Activated CD8-positive, alpha-beta memory T cell treated with anti-CD3 and anti-CD28 coated beads, Interleukin-2, amount 50 U/mL, for 48 hours (primary cell): ENCODE measurements at regions not wholly inside any gene's neighbourhood (a gene's known extent, or its start where the extent isn't known, plus 50 kb on each side); places are given as distances from the start of the nearest gene placed in this dataset.
"Not testable (repeated sequence)": the region's sequence is repeated elsewhere in the genome, so short reads cannot be mapped to it uniquely, and the experiment has no call there.

Source experiments
- DNase-seq: peaks from one replicate; pipeline ENCODE4 v3.0.0-alpha.2; 2020

DNA sequence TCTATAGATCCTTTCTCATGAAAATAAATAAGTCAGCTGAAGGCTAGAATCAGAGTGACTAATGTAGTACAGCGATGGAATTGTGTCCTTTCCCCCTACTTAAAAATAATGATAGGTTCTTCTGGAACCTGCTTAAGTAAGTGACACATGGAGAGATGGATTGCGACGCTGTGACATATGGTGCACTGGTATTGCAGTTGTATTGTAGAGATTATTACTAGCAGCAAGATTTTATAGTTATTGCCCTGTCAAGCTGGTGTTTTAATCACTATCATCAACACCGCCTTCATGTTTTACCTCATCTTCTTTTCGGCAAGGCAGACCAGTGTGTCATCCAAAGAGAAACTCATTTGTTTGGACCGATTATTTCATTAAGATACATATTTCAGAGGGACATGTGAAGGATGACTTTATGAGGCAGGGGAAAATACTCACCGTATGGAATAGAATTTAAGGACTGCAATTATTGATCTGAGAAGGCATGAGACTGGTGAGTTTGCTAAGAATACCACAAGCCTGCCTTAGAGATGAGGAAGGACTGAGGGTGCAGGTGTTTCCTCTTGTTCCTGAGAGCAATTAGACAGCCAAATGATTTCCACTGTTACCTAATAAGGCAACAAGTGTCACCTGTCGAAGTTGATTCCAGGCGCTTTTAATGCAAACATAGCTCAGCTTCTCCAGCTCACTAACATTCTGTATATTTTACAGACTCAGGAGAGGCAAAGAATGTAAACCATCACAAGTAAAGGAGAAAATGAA, 1855.5 kb downstream of the MAT2B start:
- DNase-seq, result no peak

DNA sequence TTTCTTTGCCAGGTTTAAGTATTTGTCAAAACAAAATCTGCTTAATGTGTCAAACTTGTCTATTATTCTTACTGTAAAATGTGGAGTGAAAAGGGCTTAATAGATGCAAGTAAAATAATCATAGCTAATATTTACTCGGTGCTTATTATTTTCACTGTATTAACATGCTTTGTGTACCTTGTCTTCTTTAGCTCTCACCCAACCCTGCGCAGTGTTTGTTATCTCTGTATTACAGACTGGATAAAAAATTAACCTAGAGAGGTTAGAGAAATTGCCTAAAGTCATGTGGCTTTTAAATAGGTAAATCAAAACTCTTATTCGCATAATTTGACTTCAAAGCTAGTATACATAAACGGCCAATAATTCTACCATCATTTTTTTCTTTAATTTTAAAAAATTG, 1864.8 kb downstream of the MAT2B start:
- DNase-seq, result no peak

DNA sequence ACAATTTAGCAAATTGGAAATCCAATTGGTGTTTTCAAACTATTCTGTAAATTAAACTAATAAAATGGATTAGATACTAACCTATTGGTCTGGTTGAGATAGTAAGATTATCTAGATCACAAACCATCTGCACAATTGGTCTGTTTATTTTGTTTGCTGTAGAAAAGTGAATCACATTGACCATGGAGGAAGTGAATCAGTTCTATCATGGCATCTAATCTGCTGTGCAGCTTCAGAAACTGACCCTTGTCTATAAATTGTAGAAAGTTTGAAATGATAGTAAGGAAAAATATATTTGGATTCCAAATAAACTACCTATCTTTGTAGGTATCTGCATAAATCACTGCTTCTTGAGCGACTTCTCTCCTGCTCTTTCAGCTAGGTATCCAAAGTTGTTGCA, 1865.4 kb downstream of the MAT2B start:
- no peak for DNase-seq

DNA sequence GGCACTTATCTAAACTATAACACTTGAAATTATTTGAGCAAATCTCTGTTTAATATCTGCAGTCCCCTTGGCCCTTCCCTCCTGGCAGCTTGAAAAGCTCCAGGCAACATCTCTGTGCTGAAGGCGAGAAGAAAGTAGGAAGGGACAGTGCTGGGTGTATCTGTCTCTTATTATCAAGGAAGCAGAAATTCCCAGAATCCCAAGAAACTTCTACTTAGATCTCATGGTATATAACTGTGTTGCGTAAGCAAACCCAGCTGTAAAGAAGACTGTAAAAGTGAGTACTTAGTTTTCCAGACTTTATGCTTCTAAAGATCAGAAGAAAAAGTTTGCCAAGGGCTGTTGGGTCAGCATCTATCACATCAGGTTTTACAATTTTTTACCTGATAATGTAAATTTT, 1869.8 kb downstream of the MAT2B start:
- DNase-seq, result no peak

DNA sequence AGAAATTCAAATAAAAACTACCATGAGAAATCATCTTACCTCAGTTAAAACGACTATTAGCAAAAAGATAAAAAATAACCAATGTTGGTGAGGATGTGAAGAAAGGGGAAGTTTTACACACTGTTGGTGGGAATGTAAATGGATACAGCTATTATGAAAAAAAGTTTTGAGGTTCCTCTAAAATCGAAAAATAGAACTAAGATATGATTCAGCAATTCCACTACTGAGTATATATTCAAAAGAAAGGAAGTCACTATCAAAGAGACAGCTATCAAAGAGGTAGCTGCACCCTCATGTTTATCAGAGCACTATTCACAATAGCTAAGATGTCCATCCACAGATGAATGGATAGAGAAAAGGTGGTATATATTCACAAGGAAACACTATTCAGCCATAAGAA, 1888.4 kb downstream of the MAT2B start:
- no peak for DNase-seq

DNA sequence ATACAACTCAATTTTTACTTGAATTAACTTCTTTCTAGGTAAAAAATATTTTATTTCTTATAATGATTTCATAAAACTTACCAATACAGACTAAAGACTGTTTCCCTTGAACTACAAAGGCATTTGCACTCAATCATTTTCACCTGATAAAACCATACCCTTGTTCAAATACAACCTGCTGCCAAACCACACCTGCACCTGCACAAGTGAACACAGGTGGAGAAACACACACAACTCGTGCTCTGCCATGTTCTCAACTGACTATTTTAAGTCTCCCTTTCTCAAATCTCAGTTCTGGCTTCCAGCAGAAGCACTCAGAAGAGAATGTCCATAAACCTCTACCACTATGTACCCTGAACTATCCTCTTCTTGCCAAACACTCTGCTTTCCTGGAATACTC, 1892.1 kb downstream of the MAT2B start:
- DNase-seq, result no peak

DNA sequence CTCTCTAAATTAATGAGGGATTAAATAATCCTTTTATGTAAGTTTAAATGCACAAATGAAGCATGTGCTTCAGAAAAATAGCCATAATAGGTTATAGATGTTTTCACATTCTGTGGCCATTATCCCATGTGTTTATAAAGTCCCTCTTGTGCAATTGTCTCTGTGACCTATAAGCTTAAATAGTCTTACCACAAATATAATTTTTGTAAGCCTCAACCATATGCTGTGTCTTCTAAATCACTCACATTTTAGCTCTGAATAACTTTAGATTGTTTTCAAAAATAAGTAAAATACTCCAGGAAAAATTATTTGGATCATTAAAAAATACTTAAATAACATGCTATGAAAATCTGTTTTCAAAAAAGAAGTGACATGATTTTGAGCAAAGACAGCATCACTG, 1894.7 kb downstream of the MAT2B start:
- DNase-seq, result no peak

DNA sequence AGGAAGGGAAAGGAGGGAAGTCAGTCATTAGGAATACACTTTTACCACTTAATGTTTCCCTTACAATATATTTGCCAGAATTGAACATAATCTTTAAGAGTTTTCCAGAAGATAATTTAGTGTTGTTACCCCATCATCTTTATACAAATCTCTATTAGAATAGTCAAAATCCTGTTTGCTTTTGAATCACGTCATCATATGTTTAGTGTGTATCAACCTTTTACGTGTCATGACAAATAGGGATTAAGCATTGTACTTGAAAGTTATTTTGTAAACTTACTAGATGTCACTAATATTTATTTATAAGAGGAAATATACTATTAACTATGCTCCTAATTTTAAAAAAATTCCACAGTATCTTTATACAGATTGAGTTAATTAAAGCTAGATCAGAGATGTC, 1899.5 kb downstream of the MAT2B start:
- no peak for DNase-seq

DNA sequence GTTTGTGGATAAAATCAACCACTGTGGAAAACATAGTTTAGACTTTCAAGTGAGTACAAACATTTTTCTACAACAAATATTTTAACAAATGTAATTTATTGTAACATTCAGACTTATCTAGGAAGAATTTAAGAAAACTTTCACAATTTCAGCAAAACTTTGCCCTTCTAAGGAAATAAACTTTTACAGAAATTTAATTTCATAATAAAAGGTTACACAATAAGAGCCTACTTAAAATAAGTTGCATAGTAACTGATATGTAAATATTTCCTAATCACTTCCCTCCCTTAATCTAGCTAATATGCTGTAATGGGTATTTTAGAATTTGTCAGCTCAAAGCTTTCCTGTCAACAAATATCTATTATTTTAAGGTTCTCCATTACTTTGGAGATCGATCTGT, 1899.9 kb downstream of the MAT2B start:
- DNase-seq, result no peak

DNA sequence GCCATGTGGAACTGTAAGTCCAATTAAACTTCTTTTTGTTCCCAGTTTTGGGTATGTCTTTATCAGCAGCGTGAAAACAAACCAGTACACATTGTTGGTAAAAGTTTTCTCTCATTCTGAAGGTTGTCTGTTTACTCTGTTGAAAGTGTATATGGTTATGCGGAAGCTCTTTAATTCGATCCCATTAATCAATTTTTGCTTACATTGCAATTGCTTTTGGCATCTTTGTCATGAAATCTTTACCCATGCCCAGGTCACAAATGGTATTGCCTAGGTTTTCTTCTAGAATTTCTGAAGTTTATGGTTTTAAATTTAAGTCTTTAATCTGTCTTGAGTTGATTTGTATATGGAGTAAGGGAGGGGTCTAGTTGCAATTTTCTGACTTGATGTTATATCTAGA, 1901.9 kb downstream of the MAT2B start:
- DNase-seq, result no peak

DNA sequence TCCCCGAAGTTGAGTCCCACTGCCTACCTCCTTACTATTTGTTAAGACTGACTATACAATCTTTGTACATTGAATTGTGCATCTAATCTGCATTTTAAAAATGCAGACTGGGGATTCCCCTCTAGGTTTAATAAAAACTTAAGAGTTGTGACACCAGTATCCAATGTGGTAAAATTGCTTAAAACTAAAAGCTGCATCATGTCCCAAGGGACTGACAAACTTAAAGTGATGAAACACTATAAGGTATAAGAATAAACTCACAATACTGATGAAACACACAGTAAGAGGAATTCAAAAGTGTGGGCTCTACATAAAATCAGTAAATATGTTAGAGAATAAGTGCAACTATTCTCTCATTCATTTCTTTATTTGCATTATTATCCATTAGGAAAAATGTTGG, 1905.1 kb downstream of the MAT2B start:
- DNase-seq, result no peak

DNA sequence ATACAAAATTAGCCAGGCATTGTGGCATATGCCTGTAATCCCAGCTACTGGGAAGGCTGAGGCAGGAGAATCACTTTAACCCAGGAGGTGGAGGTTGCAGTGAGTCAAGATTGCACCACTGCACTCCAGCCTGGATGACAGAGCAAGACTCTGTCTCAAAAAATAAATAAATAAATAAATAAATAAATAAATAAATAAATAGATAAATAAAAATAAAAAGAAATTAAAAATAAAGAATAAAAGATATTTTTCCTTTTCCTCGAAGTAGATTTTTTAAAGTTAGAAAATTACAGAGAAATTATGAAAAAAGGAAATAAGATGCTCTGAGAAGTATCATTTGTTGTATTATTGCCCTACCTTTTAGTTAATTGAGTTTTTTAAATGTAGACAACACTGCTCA, 1906.1 kb downstream of the MAT2B start:
- not testable (repeated sequence) for DNase-seq

DNA sequence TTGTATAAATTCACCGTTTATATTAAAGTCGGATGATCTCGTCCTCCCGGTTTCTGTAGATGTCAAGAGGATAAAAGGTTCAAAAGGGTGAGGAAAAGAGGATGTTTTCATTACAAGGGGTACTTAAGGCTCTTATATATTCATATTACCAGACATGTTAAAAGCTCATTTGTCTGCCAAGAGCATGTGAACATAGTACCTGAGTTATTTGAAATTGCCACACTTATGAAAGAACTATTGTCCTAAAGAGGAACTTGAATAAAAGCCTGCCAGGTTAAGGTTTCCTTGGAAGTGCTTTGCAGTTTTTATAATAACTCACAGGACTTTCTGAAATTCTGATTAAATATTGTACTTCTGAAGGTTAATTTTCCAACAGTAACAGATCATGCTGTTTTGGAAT, 1915.1 kb downstream of the MAT2B start:
- DNase-seq, result no peak

DNA sequence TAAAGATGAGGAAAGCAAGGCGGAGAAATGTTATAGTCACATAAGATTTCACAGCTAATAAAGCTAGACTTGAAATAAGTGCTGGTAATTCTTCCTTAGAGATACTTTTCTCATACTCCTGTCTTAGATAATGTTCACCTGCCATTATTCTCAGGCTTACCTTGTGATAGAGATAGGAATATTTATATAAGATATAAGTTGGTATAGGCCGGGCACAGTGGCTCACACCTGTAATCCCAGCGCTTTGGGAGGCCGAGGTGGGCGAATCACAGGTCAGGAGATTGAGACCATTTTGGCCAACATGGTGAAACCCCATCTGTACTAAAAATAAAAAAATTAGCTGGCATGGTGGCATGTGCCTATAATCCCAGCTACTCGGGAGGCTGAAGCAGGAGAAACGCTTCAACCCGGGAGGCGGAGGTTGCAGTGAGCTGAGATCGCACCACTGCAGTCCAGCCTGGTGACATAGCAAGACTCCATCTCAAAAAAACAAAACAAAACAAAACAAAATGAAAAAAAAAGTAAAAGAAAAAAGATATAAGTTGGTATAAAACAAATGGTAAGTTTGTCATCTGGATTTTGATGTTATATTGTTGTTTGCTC, 1918.4 kb downstream of the MAT2B start:
- DNase-seq, result no peak

DNA sequence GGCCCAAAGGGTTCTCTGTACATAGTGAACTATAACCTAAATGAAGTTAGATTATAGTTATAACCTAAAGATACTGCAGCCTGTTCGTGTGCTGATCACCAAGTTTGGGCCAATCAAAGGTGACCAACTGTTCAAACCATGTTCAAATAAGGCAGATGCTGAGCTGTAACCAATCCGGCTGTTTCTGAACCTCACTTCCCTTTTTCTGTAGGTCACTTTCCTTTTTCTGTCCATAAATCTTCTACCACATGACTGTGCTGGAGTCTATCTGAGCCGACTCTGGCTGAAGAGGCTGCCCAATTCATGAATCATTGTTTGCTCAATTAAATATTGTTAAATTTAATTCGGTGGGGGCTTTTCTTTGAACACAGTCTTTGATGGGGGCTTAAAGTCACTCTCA, 1920.2 kb downstream of the MAT2B start:
- no peak for DNase-seq

DNA sequence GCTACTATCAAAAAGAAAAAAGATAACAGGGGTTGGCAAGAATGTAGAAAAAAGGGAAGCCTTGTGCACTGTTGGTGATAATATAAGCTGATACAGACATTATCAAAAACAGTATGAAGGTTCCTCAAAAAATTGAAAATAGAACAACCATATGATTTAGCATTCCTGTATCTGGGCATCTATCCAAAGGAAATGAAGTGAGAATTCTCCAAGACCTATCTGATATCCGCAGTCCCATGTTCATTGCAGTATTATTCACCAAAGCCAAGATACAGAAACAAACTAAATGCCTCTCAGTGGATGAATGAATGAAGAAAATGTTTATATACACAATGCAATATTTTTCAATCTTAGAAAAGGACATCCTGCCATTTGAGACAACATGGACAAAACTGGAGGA, 1943.3 kb downstream of the MAT2B start:
- no peak for DNase-seq

DNA sequence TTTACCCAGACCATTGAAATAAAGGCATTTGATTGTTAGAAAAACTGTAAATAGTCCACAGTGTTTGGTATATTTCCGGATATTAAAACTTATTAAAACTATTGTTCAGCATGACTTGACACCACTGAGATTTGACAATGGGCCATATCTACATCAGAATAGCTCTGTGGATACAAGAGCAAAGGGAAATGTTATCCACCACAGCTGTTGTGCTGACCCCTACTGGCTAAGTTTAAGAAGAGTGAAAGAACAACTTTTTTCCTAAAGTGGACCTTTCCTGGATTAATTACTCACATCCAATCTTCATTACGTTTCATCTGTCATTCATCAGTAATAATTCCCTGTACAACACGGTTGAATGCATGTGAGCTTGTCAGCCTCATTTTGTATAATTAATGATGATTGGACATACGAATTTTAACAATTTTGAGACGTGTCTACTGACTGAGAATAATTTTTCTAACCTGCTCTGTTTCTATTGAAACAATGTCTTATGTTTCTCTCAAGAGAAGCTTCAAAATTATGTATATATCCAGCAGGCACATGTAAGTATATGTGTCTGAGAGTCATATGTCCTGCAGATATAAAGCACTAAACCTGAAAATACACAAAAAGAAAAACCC, 1952.6 kb downstream of the MAT2B start:
- no peak for DNase-seq

DNA sequence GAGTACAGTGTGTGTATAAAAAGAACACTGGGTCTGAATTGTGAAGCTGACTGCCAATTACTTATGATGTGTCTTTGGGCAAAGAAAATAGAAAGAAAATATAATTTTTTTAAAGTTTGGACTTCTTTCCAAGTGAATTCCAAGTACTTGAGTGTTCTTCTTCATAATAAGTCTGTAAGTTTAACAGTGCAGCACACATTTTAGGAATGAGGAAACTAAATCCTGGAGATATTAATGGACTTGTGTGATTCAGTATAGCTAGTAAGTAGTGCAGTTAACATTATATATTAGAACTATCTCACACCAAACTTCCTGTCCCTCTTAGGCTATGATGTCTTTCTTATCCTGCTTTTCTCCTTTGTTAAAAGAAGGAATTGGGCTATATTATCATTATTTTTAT, 1953.8 kb downstream of the MAT2B start:
- no peak for DNase-seq

DNA sequence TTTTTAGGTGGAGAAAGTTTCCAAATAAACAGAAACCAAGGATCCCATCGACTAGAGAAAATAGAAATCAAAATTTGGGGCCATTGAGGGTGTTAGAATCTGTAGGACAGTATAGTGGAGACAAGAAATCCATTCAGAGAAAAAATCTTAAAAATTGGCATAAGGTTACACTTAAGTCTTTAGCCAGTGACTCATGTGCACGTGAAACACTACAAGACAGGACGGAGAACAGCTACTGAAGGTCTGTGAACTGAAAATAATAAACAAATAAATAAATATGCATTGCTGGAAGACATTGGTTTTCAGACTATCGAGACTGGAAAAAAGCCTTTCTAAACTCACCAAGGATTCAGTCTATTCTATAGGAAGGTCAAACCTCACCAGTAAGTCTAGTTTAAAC, 1955.5 kb downstream of the MAT2B start:
- DNase-seq, result no peak

DNA sequence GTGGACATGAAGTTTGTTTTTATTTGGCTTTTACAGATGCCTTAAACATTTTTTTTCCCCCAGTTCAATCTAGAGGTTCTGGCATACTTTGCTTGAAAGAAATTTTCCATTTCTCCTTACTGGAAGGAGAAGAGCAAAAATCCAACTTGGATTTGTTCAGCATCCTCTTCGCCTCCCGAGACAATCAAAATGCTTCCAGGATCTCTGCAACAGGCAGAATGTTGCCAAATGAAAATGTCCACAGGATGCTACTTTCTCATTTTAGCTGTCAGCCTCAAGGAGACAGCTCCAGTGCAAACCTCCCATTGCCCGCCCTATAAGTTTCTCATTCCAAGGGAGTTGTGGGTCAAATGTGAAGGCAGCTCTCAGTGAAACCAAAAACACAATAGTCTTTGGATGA, 1972.1 kb downstream of the MAT2B start:
- no peak for DNase-seq

DNA sequence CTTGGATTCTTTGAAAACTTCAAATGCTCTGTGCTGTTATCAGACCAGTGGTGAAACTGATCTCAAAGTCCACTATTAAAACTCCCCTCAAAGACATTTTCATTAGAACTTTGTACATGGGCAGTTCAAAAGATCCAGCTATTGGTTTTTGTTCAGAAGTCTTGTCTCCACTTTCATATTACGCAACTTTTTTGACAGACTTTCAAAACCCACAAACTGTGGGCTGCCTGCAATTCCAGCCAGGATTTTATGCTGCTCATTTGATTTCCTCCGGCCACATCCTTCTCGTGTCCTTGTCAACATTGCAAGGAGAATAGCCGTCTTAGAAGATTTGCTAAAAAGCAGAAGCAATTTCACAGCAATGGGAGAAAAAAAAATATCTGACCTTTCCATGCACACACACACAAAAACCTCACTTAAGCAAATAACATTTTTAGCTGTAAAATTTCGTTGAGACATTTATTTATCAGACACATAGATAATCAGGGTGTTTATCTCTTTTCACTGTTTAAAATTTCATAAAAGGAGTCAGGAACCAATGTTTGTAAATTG, 1990.5 kb downstream of the MAT2B start:
- no peak for DNase-seq

DNA sequence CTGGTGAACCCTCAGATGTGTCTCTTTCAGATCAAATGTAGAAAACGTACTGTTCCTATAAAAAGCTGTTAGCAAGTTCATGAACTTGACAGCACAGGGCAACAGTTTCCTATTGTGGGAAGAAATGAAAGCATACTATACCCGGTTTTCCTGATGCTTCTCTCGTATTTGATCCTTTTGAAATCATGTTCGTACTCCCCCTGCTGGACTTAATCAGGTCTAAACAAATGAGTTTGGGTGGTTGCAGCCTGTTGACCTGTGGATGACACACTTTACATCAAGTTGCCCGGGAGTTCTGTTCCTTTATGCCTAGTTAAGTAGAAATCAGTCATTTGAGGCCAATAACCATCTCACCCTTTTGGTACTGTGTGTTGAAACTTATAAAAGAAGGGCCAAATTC, 1992.3 kb downstream of the MAT2B start:
- no peak for DNase-seq

DNA sequence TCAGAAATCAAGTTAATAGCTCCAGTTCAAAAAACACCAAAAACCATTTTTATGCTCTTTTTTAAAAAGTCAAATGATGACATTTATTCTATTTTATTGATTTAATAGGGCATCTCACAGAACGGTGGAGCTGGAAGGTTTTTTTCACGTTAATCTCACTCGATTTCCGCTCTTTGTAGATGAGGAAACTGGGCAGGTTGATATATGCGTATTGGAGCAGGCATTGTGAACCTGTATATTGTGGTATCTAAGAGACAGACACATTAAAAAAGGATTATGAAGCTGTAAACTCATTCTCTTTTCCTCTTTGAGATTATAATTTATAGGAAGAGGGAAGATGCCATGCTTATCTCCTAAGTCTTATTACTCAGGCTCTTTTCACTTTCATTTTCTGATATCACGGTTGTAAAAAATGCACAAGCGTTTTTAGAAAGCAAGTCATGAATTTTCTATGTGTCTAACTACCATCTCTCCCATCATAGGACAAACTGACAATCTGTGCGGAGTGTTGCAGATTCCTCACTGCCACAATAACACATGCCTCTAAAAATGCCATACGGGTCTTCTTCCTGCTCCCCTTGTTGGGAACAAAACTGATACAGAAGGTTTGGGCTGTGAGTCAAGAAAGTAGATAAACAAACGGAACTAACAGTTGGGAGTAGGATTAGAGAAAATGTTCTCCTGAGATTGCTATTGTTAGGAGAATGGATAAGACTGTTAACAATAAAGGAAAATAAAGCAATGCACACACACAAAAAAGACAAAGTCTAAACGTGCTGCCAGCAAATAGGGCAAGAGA, 1997.7 kb downstream of the MAT2B start:
- no peak for DNase-seq

DNA sequence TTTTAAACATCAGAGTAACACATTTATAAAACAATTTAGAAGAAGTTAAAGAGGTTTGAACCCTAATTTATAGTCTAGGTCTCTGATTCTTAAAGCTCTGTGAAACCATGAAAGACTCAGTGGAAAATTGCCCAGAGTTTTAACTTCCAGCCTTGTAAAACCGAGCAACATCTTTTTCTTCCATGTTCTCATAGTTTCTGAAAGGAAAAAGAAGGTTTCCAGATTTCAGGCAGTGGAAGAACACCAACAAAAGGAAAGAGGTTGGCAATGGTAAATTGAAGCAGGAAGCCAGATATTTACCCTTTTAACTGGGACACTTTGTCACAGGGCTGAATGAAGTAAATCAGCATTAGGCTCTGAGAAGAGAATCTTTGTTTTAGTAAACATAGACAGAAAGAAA, 1999.3 kb downstream of the MAT2B start:
- no peak for DNase-seq
